Iris pigment epithelial cell (primary cell): ENCODE measurements at regions not wholly inside any gene's neighbourhood (a gene's known extent, or its start where the extent isn't known, plus 50 kb on each side); places are given as distances from the start of the nearest gene placed in this dataset.

Experiments used
- DNase-seq: peaks from one replicate; pipeline ENCODE4 v3.0.0-alpha.2; 2011; ENCODE audit warnings: low read depth

DNA sequence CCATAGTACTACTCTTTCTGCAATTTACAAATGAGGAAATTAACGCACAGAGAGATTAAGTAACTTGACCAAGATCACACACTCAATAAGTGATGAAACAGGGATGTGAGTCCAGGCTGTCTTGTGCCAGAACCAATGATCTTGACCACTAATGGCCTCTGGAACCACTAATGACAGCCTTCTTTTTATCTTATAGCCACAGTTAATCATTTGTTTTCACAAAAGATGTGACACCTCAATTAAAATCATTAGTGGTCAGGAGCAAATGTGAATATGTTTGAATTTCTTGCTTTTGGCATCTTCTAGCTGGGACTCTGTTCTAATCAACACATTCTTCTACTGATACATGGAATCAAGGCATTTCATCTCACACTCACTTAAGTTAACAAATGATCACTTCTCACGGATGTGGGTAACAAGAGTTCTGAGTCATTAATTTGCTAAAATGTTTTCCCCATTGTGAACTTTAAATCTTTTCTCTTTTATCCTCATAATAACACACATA is 102.7 kb upstream of the CD180 start:
- no peak for DNase-seq

DNA sequence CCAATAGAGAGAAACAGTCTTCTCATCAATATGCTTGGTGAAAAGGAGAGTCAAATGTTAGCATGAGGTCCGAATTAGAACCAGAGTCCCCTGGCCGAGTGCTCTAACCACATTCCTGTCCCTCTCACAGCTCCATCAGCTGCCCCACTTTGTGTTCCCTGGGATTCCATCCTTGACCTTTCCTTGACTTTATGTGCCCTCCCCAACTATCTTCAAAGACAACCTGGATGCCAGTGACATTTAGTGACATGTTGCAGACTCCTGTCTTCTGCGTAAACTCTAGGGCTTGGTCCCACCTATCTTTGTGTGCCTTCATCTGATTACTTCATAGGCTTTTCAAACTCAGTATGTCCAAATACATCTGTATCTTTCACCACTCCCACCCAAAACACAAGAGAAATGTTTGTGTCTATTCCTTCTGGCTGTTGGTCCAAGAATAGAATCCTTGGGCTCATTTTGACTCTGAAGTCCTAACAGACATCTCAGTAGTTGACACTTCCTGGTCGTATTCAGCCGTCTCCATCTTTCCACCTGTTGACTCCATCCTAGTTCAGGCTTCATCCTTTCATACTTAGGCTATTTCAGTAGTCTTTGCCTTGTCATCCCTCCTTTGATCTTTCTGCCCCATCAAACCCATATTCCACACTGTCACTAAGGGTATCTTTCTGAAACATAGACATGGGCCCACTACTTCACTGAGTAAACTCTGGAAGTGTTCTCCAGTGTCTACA is 101.4 kb upstream of the CD180 start:
- DNase-seq = no peak

DNA sequence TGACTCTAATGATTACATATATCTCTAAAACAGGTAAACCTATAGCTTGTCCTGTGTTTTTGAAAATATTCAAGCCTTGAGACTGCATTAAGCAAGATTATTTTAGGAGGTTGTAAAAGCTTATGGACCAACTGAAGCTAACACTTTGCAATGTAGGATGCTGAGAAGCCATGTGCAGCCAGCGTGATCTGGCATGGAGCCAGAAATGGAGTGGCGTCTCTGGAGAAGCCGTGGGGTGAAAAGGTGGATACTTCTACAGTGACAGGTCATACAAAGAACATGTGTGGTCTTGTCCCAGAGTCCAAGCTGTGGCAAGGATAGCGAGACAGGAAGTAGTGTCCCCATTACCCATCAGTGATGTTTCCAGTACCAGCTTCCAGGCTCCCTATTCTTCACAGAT is 100.8 kb upstream of the CD180 start:
- no peak for DNase-seq

DNA sequence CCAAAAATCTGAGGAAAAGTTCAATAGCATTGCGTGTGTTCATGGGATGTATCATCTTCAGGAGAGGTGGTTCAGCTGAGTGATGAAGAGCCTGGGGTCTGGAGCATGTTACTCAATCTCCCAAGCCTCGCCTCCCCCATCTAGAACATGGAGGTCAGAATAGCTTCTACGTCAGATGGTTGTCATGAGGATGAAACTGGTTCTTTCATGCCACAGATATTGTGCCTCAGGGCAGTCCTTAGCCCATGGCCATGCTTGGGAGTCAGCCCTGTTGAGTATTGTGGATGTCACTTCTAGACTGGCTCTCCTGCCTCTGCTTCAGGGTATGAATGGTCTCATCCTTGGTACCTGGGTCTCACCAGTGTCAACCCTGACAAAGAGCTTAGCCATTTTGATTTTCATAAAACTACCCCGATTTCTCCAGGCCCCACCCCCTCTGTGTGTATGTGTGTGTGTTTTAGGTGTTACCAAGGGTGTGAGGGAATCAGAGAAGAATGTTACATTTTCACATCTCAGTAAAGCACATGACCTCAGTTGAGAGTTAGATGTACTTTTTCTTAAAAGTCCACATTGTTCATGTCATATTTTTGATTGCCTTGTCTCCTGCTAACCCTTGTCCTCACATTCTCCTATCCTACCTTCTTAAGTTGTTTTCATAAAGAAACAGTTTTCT is 97.8 kb upstream of the CD180 start:
- peak; percentile 30 for DNase-seq

DNA sequence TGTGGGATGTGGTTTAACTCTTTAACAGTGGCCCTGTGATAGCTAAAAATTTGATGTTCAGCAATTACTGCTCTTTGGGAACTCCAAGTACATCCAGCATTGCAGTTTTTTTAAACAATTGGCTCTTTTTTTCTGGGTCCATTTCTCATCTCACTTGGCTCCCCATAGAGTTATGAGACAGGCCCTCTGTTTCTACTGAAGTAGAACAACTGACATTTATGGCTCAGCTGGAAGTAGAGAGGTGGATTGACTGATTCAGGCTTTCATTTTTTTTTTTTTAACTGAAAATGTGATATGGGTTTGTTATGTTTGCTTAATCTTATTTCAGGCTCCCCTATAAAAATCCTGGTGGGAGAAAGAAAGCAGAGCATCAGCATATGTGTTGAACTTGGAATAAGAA is 96.6 kb upstream of the CD180 start:
- DNase-seq = no peak

DNA sequence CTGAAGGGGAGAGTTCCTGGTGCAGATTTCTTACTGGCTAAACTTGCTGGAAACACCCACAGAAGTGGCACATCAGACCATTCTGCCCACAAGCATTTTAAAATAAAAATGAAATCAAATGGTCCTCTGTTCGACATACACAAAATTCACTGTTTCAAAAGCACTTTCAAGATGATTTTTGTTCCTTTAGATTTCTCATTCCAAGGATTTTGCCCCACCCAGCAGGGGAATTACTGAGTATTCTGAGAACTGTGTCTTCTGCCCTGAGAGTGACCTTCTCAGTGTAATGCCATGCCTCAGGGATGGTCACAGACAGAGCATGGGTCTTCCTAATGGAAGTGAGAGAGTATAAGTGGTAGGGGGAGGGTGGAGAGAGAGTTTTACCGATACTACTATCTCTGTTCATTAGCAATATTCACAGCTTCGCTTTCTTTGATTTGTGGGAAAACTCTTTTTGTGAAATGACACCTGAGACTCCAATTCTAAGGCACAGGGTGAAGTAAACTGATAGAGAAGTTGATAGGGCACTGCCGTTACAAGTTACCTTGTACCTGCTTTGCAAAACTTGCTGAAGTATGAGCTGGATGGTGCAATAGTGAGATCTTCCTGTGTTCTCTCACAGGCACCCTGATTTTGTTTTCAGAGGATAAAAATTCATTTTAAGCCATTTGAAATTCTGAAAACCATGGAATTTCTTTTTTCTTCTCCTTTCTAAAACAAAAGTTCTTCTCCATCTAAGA is 95.8 kb upstream of the CD180 start:
- no peak for DNase-seq

DNA sequence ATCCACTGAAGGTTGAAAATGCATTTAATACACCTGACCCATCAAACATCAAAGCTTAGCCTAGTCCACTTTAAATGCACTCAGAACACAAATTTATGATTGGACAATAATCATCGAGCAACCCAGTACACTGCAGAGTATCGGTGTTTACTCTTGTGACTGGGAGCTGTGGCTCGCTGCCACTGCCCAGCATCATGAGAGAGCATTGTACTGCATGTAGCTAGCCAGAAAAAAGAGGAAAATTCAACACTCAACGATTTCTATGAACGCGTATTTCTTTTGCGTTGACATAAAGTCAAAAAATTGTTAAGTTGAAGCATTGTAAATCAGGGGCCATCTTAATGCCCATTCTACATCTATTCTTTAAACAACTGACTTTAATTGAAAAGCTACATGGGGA is 95.1 kb upstream of the CD180 start:
- no peak for DNase-seq

DNA sequence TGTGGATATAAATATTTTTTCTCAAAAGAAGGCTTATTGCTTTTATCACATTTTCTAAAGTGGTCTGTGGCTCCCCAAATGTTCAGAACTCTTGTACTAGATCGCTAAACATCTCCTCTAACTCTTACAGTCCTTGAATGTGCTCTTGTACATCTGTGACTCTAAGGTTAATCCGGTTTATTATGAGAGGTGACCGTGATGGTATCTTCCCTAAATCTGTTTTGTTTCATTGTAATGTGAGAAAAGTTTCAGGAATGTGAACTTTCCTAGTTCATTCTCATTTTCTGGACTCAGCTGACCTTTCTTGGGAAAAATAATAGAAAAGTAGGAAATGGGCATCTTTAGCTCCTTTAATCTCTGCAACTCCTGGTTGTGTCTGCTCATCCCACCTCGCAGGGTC is 94.5 kb upstream of the CD180 start:
- no peak for DNase-seq

DNA sequence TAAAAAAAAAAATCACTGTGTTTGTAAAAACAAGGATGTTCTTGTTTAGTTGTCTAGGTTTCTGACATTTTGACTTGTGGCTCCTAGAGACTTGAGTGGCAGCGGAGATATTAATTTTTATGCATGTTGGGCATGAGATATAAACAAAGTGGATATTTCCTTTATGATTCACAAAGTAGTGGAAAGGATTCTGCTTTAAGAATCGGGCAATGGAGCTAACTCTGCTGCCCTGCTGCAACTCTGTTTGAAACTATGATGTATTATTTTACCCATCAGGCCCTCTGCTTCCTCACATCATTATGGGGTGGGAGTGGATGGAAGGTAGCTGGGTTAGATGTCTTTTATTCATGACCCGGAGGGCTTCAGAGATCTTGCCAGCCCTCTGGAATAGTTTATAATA is 94.1 kb upstream of the CD180 start:
- peak; percentile 62 for DNase-seq

DNA sequence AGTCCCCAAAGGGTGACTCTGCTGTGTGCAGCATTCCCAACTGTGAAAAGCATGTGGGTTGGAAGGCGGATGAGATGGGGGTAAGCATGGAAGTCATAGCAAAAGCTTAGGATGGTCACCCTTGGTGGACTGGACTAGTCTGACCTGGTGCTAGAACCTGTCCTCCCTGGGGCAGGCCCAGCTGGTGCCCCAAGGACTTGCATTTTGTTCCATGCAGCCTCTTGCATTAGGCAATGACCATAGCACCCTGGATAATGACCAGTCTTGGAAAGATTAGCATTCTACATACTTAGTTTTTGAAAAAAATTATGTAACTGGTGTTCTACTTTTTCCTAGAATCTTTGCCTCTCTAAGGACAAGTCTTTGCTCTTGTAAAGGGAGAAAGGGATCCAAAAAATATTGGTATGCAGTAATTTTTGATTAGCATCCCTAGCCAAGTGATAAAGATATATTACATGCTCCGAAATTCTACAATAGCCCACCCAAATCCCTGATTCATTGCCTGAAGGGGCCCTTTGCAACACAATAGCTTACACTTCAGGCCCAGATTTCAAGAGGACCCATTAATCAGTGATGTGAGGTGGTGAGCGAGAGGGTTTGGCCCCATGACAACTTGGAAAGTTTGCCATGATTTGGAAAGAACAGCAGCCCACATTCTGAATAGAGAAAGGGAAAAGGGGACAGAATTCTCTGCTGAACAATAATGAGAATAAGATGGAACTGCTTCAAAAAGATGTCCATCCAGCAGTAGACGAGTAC is 93.3 kb upstream of the CD180 start:
- DNase-seq = no peak

DNA sequence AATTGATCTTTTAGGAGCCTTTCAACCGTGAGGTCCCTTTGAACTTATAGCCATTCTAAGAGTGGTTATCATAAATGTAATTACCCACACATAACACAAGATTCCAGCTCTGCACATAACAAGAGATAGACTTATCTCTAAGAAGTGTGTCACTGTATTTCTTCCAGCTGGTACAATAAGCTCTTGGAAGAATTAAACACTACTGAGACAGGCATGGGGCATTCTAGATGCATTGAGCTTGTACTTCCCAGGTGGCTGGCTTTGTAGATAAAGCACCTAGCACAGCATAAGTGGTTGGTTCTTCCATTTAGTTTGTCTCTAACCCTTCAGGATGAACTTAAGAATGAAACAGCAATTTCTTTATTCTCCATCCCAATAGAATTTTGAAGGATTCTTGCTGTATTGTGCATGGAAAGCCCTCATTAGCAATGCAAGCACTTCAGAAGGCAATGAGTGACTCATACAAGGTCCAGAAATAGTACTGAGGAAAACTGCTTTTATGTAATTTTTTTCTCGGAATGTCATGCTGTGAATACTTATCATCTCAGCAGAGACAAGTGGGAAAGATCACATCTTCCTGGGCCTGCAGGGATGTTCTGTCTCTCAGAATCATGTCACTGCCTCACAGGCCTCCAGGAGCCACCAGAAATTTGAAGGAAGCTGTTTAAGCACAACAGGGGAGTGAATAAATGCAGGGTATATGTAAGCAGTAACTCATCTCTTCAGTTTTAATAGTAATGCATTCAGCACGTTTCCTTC is 91.1 kb upstream of the CD180 start:
- peak; percentile 45 for DNase-seq

DNA sequence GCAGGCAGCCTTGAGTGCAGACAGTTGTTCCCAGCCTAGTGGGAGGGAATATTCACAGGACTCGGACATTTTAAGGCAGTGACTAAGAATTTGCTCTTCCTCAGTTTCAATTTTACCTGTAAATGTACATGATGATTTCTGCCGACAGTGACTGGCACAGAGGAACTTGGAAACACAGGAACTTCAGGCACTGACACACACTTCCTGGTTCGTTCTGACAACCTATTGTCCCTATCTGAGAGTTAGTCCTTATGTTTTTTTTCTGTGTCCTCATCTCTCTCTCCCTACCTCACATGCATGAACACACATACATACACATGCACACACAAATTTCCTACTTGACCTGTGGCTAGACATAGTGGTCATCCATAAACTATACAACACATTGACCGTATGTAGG is 89.4 kb upstream of the CD180 start:
- no peak for DNase-seq

DNA sequence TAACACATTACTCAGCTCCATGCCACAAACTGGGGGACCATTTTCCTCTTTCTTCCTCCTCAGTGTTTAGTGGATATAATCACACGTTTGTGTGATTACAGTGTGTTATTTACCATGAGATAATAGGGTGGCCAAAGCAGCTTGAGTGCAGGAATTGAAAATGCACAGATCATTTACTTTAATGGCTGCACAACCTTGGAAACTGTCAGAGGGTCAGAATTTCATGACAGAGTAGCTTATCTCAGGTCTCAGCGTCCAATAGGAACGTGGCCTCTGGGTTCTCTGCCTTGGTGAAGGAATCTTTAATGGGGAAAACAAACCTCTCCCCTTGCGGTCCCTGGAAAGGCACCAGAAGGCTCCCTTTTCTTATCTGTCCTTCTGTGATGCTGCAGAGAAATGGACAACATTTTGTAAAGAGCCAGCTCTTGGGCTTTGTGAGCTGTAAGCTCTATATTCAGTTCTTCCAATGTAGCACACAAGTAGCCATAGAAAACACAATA is 87.4 kb upstream of the CD180 start:
- no peak for DNase-seq

DNA sequence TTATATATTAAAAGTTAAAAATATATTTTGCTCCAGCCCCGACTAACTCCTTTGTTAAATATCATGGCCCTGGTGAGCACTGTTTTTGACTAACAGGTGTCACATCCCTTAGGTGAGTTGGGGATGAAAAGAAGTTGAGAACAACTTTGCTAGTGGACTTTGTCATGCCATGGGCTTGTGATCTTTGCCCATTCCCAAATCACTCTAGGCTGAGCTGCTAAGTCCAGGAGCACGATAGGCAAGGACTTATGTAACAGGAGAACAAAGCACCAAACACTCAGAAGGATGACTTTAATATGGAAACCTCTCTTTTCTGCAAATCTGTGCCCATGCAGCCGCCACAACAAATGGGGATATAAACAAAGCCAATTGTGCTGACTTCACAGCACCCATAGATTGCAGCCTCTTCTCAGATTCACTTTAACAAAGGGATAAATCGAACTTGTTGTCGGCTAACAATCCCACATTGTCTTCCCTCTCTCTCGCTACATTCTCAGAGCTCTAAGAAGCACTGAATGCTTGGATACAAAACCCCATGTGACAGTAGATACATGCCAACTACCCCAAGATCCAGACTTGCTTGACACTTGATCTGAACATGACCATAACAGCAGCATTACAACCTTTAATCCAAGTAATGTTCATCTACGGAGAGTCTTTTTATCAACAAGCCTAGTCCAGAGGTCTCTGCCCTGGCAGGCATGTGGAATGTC is 86.8 kb upstream of the CD180 start:
- DNase-seq = no peak

DNA sequence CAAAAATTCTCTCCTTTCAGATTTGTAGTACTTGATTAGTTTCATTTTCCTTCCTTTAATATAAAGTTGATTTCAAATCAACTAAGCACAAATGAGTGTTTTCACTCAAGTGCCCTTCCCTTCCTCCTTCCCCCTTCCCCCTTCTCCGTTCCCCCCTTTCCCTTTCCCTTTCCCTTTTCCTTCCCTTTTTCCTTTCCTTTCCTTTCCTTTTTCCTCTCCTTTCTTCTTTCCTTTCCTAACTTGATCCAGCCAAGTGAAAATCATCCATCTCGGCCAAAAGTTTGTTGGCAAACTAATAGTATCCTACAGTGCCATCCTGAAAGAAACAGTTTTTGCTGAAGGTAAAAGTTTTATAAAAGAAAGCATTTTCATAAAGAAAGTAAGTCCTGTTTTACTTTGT is 85.3 kb upstream of the CD180 start:
- DNase-seq = no peak

DNA sequence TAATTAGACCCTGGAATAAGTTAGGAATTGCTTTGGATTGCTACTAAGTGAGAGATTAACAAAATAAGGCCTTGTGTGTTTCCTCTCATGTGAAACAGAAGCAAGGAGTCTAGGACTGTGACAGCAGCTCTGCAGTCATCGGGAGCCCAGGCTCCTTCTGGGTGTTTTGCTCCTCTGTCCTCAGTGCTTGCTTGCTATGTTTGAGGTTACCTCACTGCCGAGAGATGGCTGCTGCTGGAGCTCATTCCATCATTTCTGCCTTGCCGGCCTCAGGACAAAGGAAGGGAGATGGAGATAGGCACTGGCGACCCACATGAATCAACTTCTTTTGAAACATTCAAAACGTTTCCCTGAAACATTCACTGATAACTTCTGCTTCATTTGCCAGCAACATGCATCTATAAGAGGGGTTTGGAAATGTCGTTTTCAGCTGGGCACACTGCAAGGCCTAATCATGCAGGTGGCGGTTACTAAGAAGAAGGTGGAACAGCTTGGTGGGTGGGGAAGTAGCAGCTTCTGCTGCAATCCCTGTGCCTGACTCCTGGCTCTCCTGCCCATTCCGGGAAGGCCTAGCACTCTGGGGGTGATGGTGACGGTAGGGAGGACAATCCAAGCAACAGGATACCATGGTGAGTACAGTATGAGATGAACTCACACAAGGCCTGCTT is 77.2 kb upstream of the CD180 start:
- no peak for DNase-seq

DNA sequence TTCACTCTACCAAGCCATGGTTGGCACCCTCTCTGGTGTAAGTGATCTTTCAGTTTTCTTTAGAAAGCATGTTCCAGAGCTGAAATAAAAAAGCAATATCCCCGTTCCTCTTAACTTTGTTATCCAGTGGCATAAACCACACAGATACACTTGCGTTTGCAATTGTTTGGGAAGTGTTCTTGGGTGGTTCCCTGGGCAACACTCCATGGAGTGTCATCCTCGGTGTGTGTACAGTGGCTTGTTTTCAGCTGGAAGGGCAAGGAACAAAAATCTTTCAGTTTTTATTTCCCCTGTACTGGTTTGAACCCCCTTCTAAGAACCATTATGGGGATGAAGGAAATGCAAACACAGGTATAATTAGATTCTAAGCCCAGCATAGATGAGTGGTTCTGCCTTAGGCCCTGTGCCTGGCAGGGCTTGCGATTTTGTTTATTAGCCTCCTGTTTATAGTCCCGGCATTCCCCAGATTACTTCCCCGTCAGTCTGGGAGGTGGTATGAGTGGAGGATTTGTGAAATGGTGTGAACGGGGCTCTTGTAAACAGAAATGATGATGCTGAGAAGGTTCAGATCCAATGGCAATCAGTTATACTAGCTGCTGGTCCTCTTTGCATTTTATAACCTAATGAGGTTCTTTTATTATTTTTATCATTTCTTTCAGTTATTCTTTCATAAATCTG is 76.0 kb upstream of the CD180 start:
- peak; percentile 40 for DNase-seq

DNA sequence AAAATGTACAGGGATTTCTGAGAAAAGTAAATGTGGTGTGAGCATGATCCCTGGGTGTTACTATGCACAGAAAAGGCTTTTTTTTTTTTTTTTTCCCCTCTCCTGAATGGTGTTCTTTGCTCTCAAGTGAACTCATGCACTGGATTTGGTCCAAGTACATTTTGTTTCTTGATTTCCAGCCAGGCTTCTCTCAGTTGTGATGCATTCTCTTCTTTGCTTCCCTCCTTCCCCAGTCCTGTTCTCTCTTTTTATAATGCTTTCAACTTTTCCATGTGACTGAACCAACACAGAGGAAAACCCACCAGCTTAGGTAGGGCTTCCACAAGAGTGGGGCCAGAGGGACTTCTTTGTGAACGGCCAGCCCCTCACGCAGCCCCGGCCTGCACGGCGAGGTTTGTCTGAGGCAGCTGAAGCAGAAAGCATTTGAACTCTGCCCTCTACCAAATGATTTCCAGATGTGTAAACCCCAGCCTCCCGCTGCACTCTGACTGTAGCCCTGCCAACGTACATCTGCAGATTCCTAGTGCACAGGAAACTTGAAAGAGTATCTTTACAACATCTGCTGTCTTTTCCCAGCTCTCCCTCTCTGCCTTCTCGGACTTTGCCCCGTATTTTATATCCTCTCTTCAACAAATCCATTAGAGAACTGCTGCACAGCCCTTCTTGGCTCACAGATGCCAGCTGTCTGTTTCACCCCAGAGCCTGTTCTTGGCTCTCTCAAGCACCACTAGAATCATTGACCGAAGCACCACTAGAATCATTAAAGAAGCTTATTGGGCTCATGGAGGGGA is 71.8 kb upstream of the CD180 start:
- DNase-seq = peak; percentile 95
